ENCODE measurements at regions not wholly inside any gene's neighbourhood (a gene's known extent, or its start where the extent isn't known, plus 50 kb on each side); places are given as distances from the start of the nearest gene placed in this dataset.

GRCh38 chr3:5840056-5840455, 652.5 kb downstream of the EDEM1 start:
- CTCF ChIA-PET, result no interaction called here
- H3K27me3 ChIP-seq (ENCODE audit: insufficient read depth, low read depth), result no peaks in the 10 kb centered on the region
- DNase-seq, result no peak
- no peaks in the 10 kb centered on the region for H3K79me2 ChIP-seq (ENCODE audit: low read depth)
- H3K9me3 ChIP-seq (ENCODE audit: insufficient read depth, low read depth), result no peaks in the 10 kb centered on the region
- H2AFZ ChIP-seq, result no peak overlapping the region
- H3K4me2 ChIP-seq, result no peak overlapping the region
- H3K4me3 ChIP-seq, result no peak overlapping the region
- H3F3A ChIP-seq (ENCODE audit: insufficient read depth, low read depth), result no peaks in the 10 kb centered on the region
- no peaks in the 10 kb centered on the region for H3K9me2 ChIP-seq (ENCODE audit: insufficient read depth)
- no TSS peak for BruUV-seq (replicated peaks)
- H4K20me1 ChIP-seq (ENCODE audit: insufficient read depth), result no peaks in the 10 kb centered on the region
- POLR2A ChIA-PET (ENCODE audit: unreplicated experiment), result no interaction called here
- H3K36me3 ChIP-seq (ENCODE audit: low read depth), result no peaks in the 10 kb centered on the region
- TF ChIP-seq EZH2 (IDR thresholded peaks at IDR 0.05; ENCODE audit: low read depth) (no peak), CTCF (conservative IDR thresholded peaks at IDR 0.05) (no peak)
- intact Hi-C loops (cut with micrococcal nuclease; ENCODE audit: unreplicated experiment), result no loop called here
- no peaks in the 10 kb centered on the region for H3K4me1 ChIP-seq (replicated peaks; ENCODE audit: insufficient read depth)
- no peak overlapping the region for H3K27ac ChIP-seq

GRCh38 chr3:5841599-5841998, 654.1 kb downstream of the EDEM1 start:
- Histone ChIP-seq H2AFZ (no peak overlapping the region), H3K4me2 (no peak overlapping the region), H3K27ac (no peak overlapping the region), H3K27me3 (ENCODE audit: insufficient read depth, low read depth) (no peaks in the 10 kb centered on the region), H3K9me2 (ENCODE audit: insufficient read depth) (no peaks in the 10 kb centered on the region), H3K4me1 (replicated peaks; ENCODE audit: insufficient read depth) (no peaks in the 10 kb centered on the region), H3K9me3 (ENCODE audit: insufficient read depth, low read depth) (no peaks in the 10 kb centered on the region), H3K36me3 (ENCODE audit: low read depth) (no peaks in the 10 kb centered on the region), H3F3A (ENCODE audit: insufficient read depth, low read depth) (no peaks in the 10 kb centered on the region), H3K79me2 (ENCODE audit: low read depth) (no peaks in the 10 kb centered on the region), H3K4me3 (no peak overlapping the region), H4K20me1 (ENCODE audit: insufficient read depth) (no peaks in the 10 kb centered on the region)
- POLR2A ChIA-PET (ENCODE audit: unreplicated experiment), result no interaction called here
- no peak for DNase-seq
- TF ChIP-seq CTCF (conservative IDR thresholded peaks at IDR 0.05) (no peak), EZH2 (IDR thresholded peaks at IDR 0.05; ENCODE audit: low read depth) (no peak)
- CTCF ChIA-PET, result no interaction called here
- intact Hi-C loops (cut with micrococcal nuclease; ENCODE audit: unreplicated experiment), result no loop called here
- BruUV-seq (replicated peaks), result no TSS peak

GRCh38 chr3:5846261-5846660, 658.8 kb downstream of the EDEM1 start:
- BruUV-seq (replicated peaks), result no TSS peak
- Histone ChIP-seq H3K4me2 (no peak overlapping the region), H3K36me3 (ENCODE audit: low read depth) (no peaks in the 10 kb centered on the region), H3F3A (ENCODE audit: insufficient read depth, low read depth) (no peaks in the 10 kb centered on the region), H3K9me2 (ENCODE audit: insufficient read depth) (no peaks in the 10 kb centered on the region), H3K79me2 (ENCODE audit: low read depth) (no peaks in the 10 kb centered on the region), H3K4me3 (no peak overlapping the region), H3K27ac (no peak overlapping the region), H4K20me1 (ENCODE audit: insufficient read depth) (no peaks in the 10 kb centered on the region), H3K4me1 (replicated peaks; ENCODE audit: insufficient read depth) (no peaks in the 10 kb centered on the region), H3K27me3 (ENCODE audit: insufficient read depth, low read depth) (no peaks in the 10 kb centered on the region), H3K9me3 (ENCODE audit: insufficient read depth, low read depth) (no peaks in the 10 kb centered on the region), H2AFZ (no peak overlapping the region)
- CTCF ChIA-PET, result no interaction called here
- POLR2A ChIA-PET (ENCODE audit: unreplicated experiment), result no interaction called here
- TF ChIP-seq EZH2 (IDR thresholded peaks at IDR 0.05; ENCODE audit: low read depth) (no peak), CTCF (conservative IDR thresholded peaks at IDR 0.05) (no peak)
- intact Hi-C loops (cut with micrococcal nuclease; ENCODE audit: unreplicated experiment), result no loop called here
- DNase-seq, result no peak
